ENCODE measurements at regions not wholly inside any gene's neighbourhood (a gene's known extent, or its start where the extent isn't known, plus 50 kb on each side); places are given as distances from the start of the nearest gene placed in this dataset.

DNA sequence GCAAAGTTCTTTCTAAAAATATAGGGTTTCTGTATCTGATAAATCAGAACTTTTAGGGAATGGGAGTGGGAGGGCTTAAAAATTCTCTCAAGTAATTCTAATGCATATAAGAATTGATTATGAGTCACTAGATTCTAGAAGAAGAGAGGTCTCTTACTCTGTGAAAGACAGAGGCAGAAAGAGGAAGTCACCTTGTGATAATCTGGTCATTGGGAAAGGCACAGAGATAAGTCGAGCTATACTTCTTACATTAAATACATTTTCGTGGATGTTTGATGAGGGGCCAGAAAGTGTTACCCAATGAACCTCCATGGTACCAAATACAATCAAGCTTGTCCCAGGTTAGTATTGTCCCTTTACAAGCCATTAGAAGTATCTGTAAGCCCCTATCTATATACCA is 134.4 kb downstream of the MAD2L1 start:
- TF ChIP-seq, protein P1, sequence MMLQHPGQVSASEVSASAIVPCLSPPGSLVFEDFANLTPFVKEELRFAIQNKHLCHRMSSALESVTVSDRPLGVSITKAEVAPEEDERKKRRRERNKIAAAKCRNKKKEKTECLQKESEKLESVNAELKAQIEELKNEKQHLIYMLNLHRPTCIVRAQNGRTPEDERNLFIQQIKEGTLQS (CRISPR knock-in tag; IDR thresholded peaks at IDR 0.05), result no peak
- TF ChIP-seq NFE2L2 (IDR thresholded peaks at IDR 0.05; ENCODE audit: low read length) (no peak), JUNB (CRISPR knock-in tag; IDR thresholded peaks at IDR 0.05; ENCODE audit: borderline replicate concordance) (no peak), SMAD1 (CRISPR knock-in tag; IDR thresholded peaks at IDR 0.05; ENCODE audit: borderline replicate concordance, low read depth) (no peak), SUZ12 (IDR thresholded peaks at IDR 0.05; ENCODE audit: low read depth, low read length) (no peak), NR3C1 (CRISPR knock-in tag; IDR thresholded peaks at IDR 0.05) (no peak), NFYC (CRISPR knock-in tag; IDR thresholded peaks at IDR 0.05) (no peak), JUND (CRISPR knock-in tag; IDR thresholded peaks at IDR 0.05) (no peak), ZFX (CRISPR knock-in tag; IDR thresholded peaks at IDR 0.05; ENCODE audit: low read depth) (no peak), KLF16 (CRISPR knock-in tag; IDR thresholded peaks at IDR 0.05) (no peak)
- TF ChIP-seq, protein P2, sequence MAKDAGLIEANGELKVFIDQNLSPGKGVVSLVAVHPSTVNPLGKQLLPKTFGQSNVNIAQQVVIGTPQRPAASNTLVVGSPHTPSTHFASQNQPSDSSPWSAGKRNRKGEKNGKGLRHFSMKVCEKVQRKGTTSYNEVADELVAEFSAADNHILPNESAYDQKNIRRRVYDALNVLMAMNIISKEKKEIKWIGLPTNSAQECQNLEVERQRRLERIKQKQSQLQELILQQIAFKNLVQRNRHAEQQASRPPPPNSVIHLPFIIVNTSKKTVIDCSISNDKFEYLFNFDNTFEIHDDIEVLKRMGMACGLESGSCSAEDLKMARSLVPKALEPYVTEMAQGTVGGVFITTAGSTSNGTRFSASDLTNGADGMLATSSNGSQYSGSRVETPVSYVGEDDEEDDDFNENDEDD (CRISPR knock-in tag; IDR thresholded peaks at IDR 0.05; ENCODE audit: borderline replicate concordance), result no peak
- TF ChIP-seq, protein P3, sequence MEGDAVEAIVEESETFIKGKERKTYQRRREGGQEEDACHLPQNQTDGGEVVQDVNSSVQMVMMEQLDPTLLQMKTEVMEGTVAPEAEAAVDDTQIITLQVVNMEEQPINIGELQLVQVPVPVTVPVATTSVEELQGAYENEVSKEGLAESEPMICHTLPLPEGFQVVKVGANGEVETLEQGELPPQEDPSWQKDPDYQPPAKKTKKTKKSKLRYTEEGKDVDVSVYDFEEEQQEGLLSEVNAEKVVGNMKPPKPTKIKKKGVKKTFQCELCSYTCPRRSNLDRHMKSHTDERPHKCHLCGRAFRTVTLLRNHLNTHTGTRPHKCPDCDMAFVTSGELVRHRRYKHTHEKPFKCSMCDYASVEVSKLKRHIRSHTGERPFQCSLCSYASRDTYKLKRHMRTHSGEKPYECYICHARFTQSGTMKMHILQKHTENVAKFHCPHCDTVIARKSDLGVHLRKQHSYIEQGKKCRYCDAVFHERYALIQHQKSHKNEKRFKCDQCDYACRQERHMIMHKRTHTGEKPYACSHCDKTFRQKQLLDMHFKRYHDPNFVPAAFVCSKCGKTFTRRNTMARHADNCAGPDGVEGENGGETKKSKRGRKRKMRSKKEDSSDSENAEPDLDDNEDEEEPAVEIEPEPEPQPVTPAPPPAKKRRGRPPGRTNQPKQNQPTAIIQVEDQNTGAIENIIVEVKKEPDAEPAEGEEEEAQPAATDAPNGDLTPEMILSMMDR (CRISPR knock-in tag; IDR thresholded peaks at IDR 0.05), result no peak
